ENCODE measurements at regions not wholly inside any gene's neighbourhood (a gene's known extent, or its start where the extent isn't known, plus 50 kb on each side); places are given as distances from the start of the nearest gene placed in this dataset.
"Not testable (repeated sequence)": the region's sequence is repeated elsewhere in the genome, so short reads cannot be mapped to it uniquely, and the experiment has no call there.

GRCh38 chr16:52655156-52655555 is 108.2 kb upstream of the TOX3 start:
- not testable (repeated sequence) for TF ChIP-seq CTCF, POLR2A, POLR2AphosphoS5, EP300 (IDR thresholded peaks at IDR 0.05)
